SK-N-SH treated with all-trans-retinoic acid at 6 μM for 48 hours (cell line): ENCODE measurements at regions not wholly inside any gene's neighbourhood (a gene's known extent, or its start where the extent isn't known, plus 50 kb on each side); places are given as distances from the start of the nearest gene placed in this dataset.

Source experiments
- ARNTL ChIP-seq: fragments of 450-650 bp; formaldehyde crosslinking; IDR thresholded peaks from 2 replicates; pipeline ENCODE4 v1.5.0; 2020; ENCODE audit warnings: low read depth, mild to moderate bottlenecking, moderate library complexity, borderline replicate concordance
- RARB ChIP-seq: fragments of 250-450 bp; sonication (Bioruptor Pico); IDR thresholded peaks from 2 replicates; pipeline ENCODE4 v1.8.0; 2021; ENCODE audit warnings: mild to moderate bottlenecking, moderate library complexity
- ZFP3 ChIP-seq: fragments of 250-450 bp; sonication (Bioruptor Pico); IDR thresholded peaks from 2 replicates; pipeline ENCODE4 v1.5.0; 2020; ENCODE audit warnings: mild to moderate bottlenecking, moderate library complexity
- ZFP30 ChIP-seq: fragments of 450-650 bp; formaldehyde crosslinking; IDR thresholded peaks from 2 replicates; pipeline ENCODE4 v1.5.0; 2022; ENCODE audit warnings: mild to moderate bottlenecking, moderate library complexity
- TF ChIP-seq, protein P1 (sequence below): fragments of 250-450 bp; sonication (Bioruptor Pico); IDR thresholded peaks from 2 replicates; pipeline ENCODE4 v1.8.0; 2020; ENCODE audit warnings: mild to moderate bottlenecking, moderate library complexity, borderline replicate concordance
- TF ChIP-seq, protein P2 (sequence below): fragments of 250-450 bp; sonication (Bioruptor Pico); IDR thresholded peaks from 2 replicates; pipeline ENCODE4 v1.5.1; 2021; ENCODE audit warnings: mild to moderate bottlenecking, moderate library complexity
- TF ChIP-seq, protein P3 (sequence below): fragments of 250-450 bp; sonication (Bioruptor Pico); IDR thresholded peaks from 2 replicates; pipeline ENCODE4 v1.5.0; 2020; ENCODE audit warnings: mild to moderate bottlenecking, moderate library complexity
- TF ChIP-seq, protein P4 (sequence below): fragments of 250-450 bp; sonication (Bioruptor Pico); IDR thresholded peaks from 2 replicates; pipeline ENCODE4 v1.5.1; 2020; ENCODE audit warnings: low read depth, mild to moderate bottlenecking, moderate library complexity

DNA sequence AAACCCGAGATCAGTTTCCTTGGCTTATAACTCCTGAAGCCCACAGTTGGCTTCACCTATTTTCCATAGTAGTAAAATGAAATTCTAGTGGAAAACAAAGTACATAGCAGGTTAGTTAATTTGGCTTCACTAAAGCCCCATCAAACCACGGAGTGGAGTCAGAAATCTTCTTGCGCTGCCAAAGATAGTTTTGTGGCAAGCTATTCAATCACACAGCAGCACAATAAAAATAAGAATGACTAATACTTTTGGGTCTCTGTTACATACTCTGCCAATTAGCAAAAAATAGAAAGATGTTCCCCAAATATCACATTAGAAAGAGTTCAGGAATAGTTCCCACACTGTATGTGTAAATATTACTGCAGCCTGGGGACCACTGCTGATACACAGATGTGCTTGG is 175.2 kb upstream of the NOL4 start:
- TF ChIP-seq ZFP3 (no peak), ZFP30 (CRISPR knock-in tag) (no peak), ARNTL (CRISPR knock-in tag) (no peak), RARB (CRISPR knock-in tag) (no peak)
- TF ChIP-seq, protein P1, sequence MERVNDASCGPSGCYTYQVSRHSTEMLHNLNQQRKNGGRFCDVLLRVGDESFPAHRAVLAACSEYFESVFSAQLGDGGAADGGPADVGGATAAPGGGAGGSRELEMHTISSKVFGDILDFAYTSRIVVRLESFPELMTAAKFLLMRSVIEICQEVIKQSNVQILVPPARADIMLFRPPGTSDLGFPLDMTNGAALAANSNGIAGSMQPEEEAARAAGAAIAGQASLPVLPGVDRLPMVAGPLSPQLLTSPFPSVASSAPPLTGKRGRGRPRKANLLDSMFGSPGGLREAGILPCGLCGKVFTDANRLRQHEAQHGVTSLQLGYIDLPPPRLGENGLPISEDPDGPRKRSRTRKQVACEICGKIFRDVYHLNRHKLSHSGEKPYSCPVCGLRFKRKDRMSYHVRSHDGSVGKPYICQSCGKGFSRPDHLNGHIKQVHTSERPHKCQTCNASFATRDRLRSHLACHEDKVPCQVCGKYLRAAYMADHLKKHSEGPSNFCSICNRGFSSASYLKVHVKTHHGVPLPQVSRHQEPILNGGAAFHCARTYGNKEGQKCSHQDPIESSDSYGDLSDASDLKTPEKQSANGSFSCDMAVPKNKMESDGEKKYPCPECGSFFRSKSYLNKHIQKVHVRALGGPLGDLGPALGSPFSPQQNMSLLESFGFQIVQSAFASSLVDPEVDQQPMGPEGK = no peak
- TF ChIP-seq, protein P2, sequence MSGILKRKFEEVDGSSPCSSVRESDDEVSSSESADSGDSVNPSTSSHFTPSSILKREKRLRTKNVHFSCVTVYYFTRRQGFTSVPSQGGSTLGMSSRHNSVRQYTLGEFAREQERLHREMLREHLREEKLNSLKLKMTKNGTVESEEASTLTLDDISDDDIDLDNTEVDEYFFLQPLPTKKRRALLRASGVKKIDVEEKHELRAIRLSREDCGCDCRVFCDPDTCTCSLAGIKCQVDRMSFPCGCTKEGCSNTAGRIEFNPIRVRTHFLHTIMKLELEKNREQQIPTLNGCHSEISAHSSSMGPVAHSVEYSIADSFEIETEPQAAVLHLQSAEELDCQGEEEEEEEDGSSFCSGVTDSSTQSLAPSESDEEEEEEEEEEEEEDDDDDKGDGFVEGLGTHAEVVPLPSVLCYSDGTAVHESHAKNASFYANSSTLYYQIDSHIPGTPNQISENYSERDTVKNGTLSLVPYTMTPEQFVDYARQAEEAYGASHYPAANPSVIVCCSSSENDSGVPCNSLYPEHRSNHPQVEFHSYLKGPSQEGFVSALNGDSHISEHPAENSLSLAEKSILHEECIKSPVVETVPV = no peak
- TF ChIP-seq, protein P3, sequence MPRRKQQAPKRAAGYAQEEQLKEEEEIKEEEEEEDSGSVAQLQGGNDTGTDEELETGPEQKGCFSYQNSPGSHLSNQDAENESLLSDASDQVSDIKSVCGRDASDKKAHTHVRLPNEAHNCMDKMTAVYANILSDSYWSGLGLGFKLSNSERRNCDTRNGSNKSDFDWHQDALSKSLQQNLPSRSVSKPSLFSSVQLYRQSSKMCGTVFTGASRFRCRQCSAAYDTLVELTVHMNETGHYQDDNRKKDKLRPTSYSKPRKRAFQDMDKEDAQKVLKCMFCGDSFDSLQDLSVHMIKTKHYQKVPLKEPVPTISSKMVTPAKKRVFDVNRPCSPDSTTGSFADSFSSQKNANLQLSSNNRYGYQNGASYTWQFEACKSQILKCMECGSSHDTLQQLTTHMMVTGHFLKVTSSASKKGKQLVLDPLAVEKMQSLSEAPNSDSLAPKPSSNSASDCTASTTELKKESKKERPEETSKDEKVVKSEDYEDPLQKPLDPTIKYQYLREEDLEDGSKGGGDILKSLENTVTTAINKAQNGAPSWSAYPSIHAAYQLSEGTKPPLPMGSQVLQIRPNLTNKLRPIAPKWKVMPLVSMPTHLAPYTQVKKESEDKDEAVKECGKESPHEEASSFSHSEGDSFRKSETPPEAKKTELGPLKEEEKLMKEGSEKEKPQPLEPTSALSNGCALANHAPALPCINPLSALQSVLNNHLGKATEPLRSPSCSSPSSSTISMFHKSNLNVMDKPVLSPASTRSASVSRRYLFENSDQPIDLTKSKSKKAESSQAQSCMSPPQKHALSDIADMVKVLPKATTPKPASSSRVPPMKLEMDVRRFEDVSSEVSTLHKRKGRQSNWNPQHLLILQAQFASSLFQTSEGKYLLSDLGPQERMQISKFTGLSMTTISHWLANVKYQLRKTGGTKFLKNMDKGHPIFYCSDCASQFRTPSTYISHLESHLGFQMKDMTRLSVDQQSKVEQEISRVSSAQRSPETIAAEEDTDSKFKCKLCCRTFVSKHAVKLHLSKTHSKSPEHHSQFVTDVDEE = no peak
- TF ChIP-seq, protein P4, sequence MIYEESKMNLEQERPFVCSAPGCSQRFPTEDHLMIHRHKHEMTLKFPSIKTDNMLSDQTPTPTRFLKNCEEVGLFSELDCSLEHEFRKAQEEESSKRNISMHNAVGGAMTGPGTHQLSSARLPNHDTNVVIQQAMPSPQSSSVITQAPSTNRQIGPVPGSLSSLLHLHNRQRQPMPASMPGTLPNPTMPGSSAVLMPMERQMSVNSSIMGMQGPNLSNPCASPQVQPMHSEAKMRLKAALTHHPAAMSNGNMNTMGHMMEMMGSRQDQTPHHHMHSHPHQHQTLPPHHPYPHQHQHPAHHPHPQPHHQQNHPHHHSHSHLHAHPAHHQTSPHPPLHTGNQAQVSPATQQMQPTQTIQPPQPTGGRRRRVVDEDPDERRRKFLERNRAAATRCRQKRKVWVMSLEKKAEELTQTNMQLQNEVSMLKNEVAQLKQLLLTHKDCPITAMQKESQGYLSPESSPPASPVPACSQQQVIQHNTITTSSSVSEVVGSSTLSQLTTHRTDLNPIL (CRISPR knock-in tag) = no peak
